ENCODE measurements at regions not wholly inside any gene's neighbourhood (a gene's known extent, or its start where the extent isn't known, plus 50 kb on each side); places are given as distances from the start of the nearest gene placed in this dataset.

- H3K9ac ChIP-seq (ENCODE audit: extremely low read depth, low read length, poor library complexity, severe bottlenecking) = no peak overlapping the region
- H3K27ac ChIP-seq (ENCODE audit: low read depth, low read length) = no peak overlapping the region
- H3K36me3 Mint-ChIP-seq (ENCODE audit: low read depth) = no peaks in the 10 kb centered on the region
- H3K4me3 ChIP-seq (ENCODE audit: low read length) = no peak overlapping the region
- peaks cover 7% of the 10 kb centered on the region for H3K4me1 Mint-ChIP-seq
- no peaks in the 10 kb centered on the region for H3K36me3 ChIP-seq (ENCODE audit: control insufficient read depth, insufficient read depth, low read length)
- no peaks in the 10 kb centered on the region for H3K9me3 ChIP-seq (ENCODE audit: control insufficient read depth, low read length)
- peaks cover 7% of the 10 kb centered on the region for H3K27me3 ChIP-seq (ENCODE audit: control insufficient read depth, insufficient read depth, low read length, poor library complexity, severe bottlenecking)
- no peaks in the 10 kb centered on the region for H3K4me1 ChIP-seq (ENCODE audit: control insufficient read depth, insufficient read depth, low read length)
- no peaks in the 10 kb centered on the region for H3K9me3 Mint-ChIP-seq
- H3K27me3 Mint-ChIP-seq (ENCODE audit: insufficient read depth) = peaks cover 6% of the 10 kb centered on the region
- 89% methylated on average over 1 to 4 of the region's 4 CpGs for WGBS, 2 experiments (ENCODE audit: insufficient coverage in 1 of 2, insufficient read length in 1 of 2)
- no peak overlapping the region for H3K4me3 Mint-ChIP-seq
- no peak for TF ChIP-seq CTCF (conservative IDR thresholded peaks at IDR 0.05)
- no peak for DNase-seq
- H3K27ac Mint-ChIP-seq = no peak overlapping the region
Observed at GRCh38 chr6:21518317-21518716, 75.2 kb upstream of the SOX4 start.

GRCh38 chr6:21519642-21520041 is 73.9 kb upstream of the SOX4 start:
- no peak for TF ChIP-seq CTCF (conservative IDR thresholded peaks at IDR 0.05)
- DNase-seq = no peak
- Mint-ChIP-seq H3K9me3 (no peaks in the 10 kb centered on the region), H3K36me3 (ENCODE audit: low read depth) (no peaks in the 10 kb centered on the region), H3K4me3 (no peak overlapping the region), H3K27ac (no peak overlapping the region), H3K27me3 (ENCODE audit: insufficient read depth) (peaks cover 6% of the 10 kb centered on the region), H3K4me1 (peaks cover 7% of the 10 kb centered on the region)
- WGBS, 2 experiments (ENCODE audit: insufficient coverage in 1 of 2, insufficient read length in 1 of 2) = 63% methylated on average over 1 of the region's 1 CpG; no CpG with 5 or more reads in 1 of the 2 experiments
- H3K9me3 ChIP-seq (ENCODE audit: control insufficient read depth, low read length) = no peaks in the 10 kb centered on the region
- no peak overlapping the region for H3K4me3 ChIP-seq (ENCODE audit: low read length)
- H3K27ac ChIP-seq (ENCODE audit: low read depth, low read length) = no peak overlapping the region
- H3K27me3 ChIP-seq (ENCODE audit: control insufficient read depth, insufficient read depth, low read length, poor library complexity, severe bottlenecking) = peaks cover 13% of the 10 kb centered on the region
- H3K9ac ChIP-seq (ENCODE audit: extremely low read depth, low read length, poor library complexity, severe bottlenecking) = no peak overlapping the region
- no peaks in the 10 kb centered on the region for H3K36me3 ChIP-seq (ENCODE audit: control insufficient read depth, insufficient read depth, low read length)
- no peaks in the 10 kb centered on the region for H3K4me1 ChIP-seq (ENCODE audit: control insufficient read depth, insufficient read depth, low read length)

DNA sequence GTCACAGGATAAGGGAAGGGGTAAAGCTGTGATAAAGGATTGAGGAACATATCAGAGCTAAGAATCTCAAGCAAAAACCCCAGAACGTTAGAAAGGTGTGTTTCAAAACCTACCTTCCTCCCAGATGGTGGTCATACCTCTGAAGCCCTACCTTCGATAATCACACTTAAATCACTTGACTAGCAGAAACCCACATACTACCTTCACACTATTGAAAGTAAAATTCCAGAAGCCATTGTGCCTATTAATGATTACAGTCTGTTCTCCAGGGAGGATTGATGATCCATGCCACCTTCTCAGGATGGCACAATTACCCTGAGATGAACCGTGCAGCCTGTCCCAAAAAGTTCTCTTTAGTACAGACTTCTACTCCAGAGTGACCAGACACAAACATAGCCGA is 72.3 kb upstream of the SOX4 start:
- no peaks in the 10 kb centered on the region for H3K36me3 ChIP-seq (ENCODE audit: control insufficient read depth, insufficient read depth, low read length)
- H3K27ac ChIP-seq (ENCODE audit: low read depth, low read length) = no peak overlapping the region
- Mint-ChIP-seq H3K36me3 (ENCODE audit: low read depth) (no peaks in the 10 kb centered on the region), H3K27me3 (ENCODE audit: insufficient read depth) (peaks cover 10% of the 10 kb centered on the region), H3K9me3 (no peaks in the 10 kb centered on the region), H3K4me3 (no peak overlapping the region), H3K27ac (no peak overlapping the region), H3K4me1 (peaks cover 7% of the 10 kb centered on the region)
- no peaks in the 10 kb centered on the region for H3K9me3 ChIP-seq (ENCODE audit: control insufficient read depth, low read length)
- peaks cover 13% of the 10 kb centered on the region for H3K27me3 ChIP-seq (ENCODE audit: control insufficient read depth, insufficient read depth, low read length, poor library complexity, severe bottlenecking)
- no peak for DNase-seq
- no peak for TF ChIP-seq CTCF (conservative IDR thresholded peaks at IDR 0.05)
- no peak overlapping the region for H3K4me3 ChIP-seq (ENCODE audit: low read length)
- 80 to 86% methylated on average over 4 of the region's 4 CpGs for WGBS, 2 experiments (ENCODE audit: insufficient coverage in 1 of 2, insufficient read length in 1 of 2)
- H3K4me1 ChIP-seq (ENCODE audit: control insufficient read depth, insufficient read depth, low read length) = no peaks in the 10 kb centered on the region
- no peak overlapping the region for H3K9ac ChIP-seq (ENCODE audit: extremely low read depth, low read length, poor library complexity, severe bottlenecking)

All from endodermal cell (in vitro differentiated cells).